Upper lobe of left lung (tissue), 4 donors: ENCODE measurements at regions not wholly inside any gene's neighbourhood (a gene's known extent, or its start where the extent isn't known, plus 50 kb on each side); places are given as distances from the start of the nearest gene placed in this dataset.

ENCODE experiments used
- POLR2A ChIP-seq, 4 donors: fragments of 450-650 bp; IDR thresholded peaks; one replicate each; pipeline ENCODE4 v1.5.1; 2016 to 2017; ENCODE audit warnings: antibody characterized with exemption in 4 of 4, mild to moderate bottlenecking in 2 of 4
- POLR2AphosphoS5 ChIP-seq, 2 donors: sonication (generic); formaldehyde crosslinking; IDR thresholded peaks; one replicate each; pipeline ENCODE4 v1.5.1; 2017; ENCODE audit warnings: antibody characterized with exemption in 2 of 2
- TF ChIP-seq, protein P1 (sequence below), 6 experiments: fragments of 450-650 bp in 4 of 6; fragments of 200-600 bp in 2 of 6; sonication (generic) in 2 of 6; IDR thresholded peaks; one replicate each; pipeline ENCODE4 v1.5.1; 2016 to 2019; ENCODE audit warnings: antibody characterized with exemption in 6 of 6

GRCh38 chr22:48448821-48449220 lies 1378.9 kb downstream of the BRD1 start:
- TF ChIP-seq, protein P1, sequence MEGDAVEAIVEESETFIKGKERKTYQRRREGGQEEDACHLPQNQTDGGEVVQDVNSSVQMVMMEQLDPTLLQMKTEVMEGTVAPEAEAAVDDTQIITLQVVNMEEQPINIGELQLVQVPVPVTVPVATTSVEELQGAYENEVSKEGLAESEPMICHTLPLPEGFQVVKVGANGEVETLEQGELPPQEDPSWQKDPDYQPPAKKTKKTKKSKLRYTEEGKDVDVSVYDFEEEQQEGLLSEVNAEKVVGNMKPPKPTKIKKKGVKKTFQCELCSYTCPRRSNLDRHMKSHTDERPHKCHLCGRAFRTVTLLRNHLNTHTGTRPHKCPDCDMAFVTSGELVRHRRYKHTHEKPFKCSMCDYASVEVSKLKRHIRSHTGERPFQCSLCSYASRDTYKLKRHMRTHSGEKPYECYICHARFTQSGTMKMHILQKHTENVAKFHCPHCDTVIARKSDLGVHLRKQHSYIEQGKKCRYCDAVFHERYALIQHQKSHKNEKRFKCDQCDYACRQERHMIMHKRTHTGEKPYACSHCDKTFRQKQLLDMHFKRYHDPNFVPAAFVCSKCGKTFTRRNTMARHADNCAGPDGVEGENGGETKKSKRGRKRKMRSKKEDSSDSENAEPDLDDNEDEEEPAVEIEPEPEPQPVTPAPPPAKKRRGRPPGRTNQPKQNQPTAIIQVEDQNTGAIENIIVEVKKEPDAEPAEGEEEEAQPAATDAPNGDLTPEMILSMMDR (IDR thresholded peaks at IDR 0.05) = no peak
- TF ChIP-seq POLR2A (IDR thresholded peaks at IDR 0.05) (no peak), POLR2AphosphoS5 (IDR thresholded peaks at IDR 0.05) (no peak)
